GM12878 (cell line): ENCODE measurements at regions not wholly inside any gene's neighbourhood (a gene's known extent, or its start where the extent isn't known, plus 50 kb on each side); places are given as distances from the start of the nearest gene placed in this dataset.

Experiments used
- ATAC-seq: fragments of 200-7000 bp; cut with Tn5 transposase; 3 replicates; pipeline ENCODE4 v1.9.1; 2020; ENCODE audit warnings: mild to moderate bottlenecking, moderate library complexity
- BruUV-seq: library from RNA; stranded (reverse); fragments of 400-500 nt; replicated peaks from 2 replicates; lab custom pipeline; 2021; lab: Mats Ljungman, UMichigan
- CTCF ChIA-PET: fragments of 300-600 bp; sonication (Branson Sonifier 250); formaldehyde crosslinking; extraction: SDS; loops from one replicate; lab custom pipeline; 2021; ENCODE audit warnings: inconsistent platforms; lab: Yijun Ruan, JAX
- POLR2A ChIA-PET: fragments of 350-600 bp; formaldehyde crosslinking; extraction: SDS; loops from one replicate; lab custom pipeline; 2021; ENCODE audit warnings: inconsistent platforms; lab: Charles Lee
- RAD21 ChIA-PET: fragments of 300-600 bp; sonication (Branson Sonifier 250); formaldehyde crosslinking; loops from one replicate; lab custom pipeline; 2023; ENCODE audit warnings: antibody characterized with exemption; ENCODE audit not compliant: unreplicated experiment; lab: Charles Lee
- SMC1A ChIA-PET: fragments of 300-600 bp; sonication (Branson Sonifier 250); formaldehyde crosslinking; loops from one replicate; lab custom pipeline; 2023; ENCODE audit not compliant: unreplicated experiment, uncharacterized antibody; lab: Charles Lee
- DNase-seq: peaks from one replicate; pipeline ENCODE4 v3.0.0-alpha.2; 2011; ENCODE audit warnings: low read depth, low spot score
- FAIRE-seq: peaks from 3 replicates; lab custom pipeline; 2011; peaks lifted over from hg19 to GRCh38; lab: Jason Lieb, UNC
- H2AFZ ChIP-seq: 2 replicates; pipeline ENCODE4 v1.6.0; 2011; ENCODE audit warnings: low read depth, low read length, control low read depth; ENCODE audit not compliant: control insufficient read depth
- H3K27ac ChIP-seq: 2 replicates; pipeline ENCODE4 v1.5.1; 2011; ENCODE audit warnings: control low read depth; ENCODE audit not compliant: control insufficient read depth, insufficient read depth
- H3K27me3 ChIP-seq, 2 experiments: replicated peaks in 1 of 2; 2 replicates each; pipeline versions ENCODE4 v1.6.0 to v1.6.1; 2011; ENCODE audit warnings: low read length in 1 of 2; ENCODE audit not compliant: control insufficient read depth in 2 of 2, insufficient read depth in 2 of 2
- H3K36me3 ChIP-seq, 2 experiments: 2 replicates each; pipeline ENCODE4 v1.5.1; 2011; ENCODE audit warnings: low read length in 1 of 2; ENCODE audit not compliant: control insufficient read depth in 2 of 2, insufficient read depth in 2 of 2
- H3K4me1 ChIP-seq: 2 replicates; pipeline ENCODE4 v1.6.1; 2011; ENCODE audit warnings: mild to moderate bottlenecking, low read length, moderate library complexity, mixed read lengths; ENCODE audit not compliant: control insufficient read depth, insufficient read depth
- H3K4me2 ChIP-seq: 2 replicates; pipeline ENCODE4 v1.6.0; 2011; ENCODE audit warnings: control low read depth; ENCODE audit not compliant: control insufficient read depth, insufficient read depth
- H3K4me3 ChIP-seq: fragments of 200-600 bp; sonication (generic); 2 replicates; pipeline ENCODE4 v1.5.1; 2016
- H3K79me2 ChIP-seq: 2 replicates; pipeline ENCODE4 v1.6.0; 2011; ENCODE audit warnings: low read length; ENCODE audit not compliant: control insufficient read depth, insufficient read depth
- H3K9ac ChIP-seq: 2 replicates; pipeline ENCODE4 v1.8.0; 2011; ENCODE audit warnings: low read length, control low read depth, mixed read lengths; ENCODE audit not compliant: control insufficient read depth, insufficient read depth
- H3K9me3 ChIP-seq: replicated peaks from 3 replicates; pipeline ENCODE4 v1.5.1; 2011; ENCODE audit warnings: mild to moderate bottlenecking, low read length; ENCODE audit not compliant: control insufficient read depth, insufficient read depth
- H4K20me1 ChIP-seq: 2 replicates; pipeline ENCODE4 v1.6.0; 2011; ENCODE audit not compliant: control insufficient read depth, insufficient read depth
- CHD2 ChIP-seq: IDR thresholded peaks from 2 replicates; pipeline ENCODE4 v1.6.1; 2011; ENCODE audit warnings: low read depth, low read length, improper control_type of control experiment, borderline replicate concordance
- CHD4 ChIP-seq: fragments of 200-600 bp; sonication (generic); IDR thresholded peaks from 2 replicates; pipeline ENCODE4 v1.6.1; 2016; ENCODE audit warnings: mild to moderate bottlenecking
- CREM ChIP-seq: IDR thresholded peaks from 2 replicates; pipeline ENCODE4 v1.6.1; 2014; ENCODE audit warnings: antibody characterized with exemption, low read depth
- IRF4 ChIP-seq: IDR thresholded peaks from 2 replicates; pipeline ENCODE4 v1.6.1; 2011; ENCODE audit warnings: low read depth, low read length
- JUNB ChIP-seq: IDR thresholded peaks from 2 replicates; pipeline ENCODE4 v1.6.1; 2016; ENCODE audit warnings: antibody characterized with exemption, mild to moderate bottlenecking
- KLF5 ChIP-seq: fragments of 450-650 bp; IDR thresholded peaks from 2 replicates; pipeline ENCODE4 v1.6.1; 2014; ENCODE audit warnings: mild to moderate bottlenecking; ENCODE audit not compliant: partially characterized antibody
- MTA2 ChIP-seq: fragments of 450-650 bp; IDR thresholded peaks from 2 replicates; pipeline ENCODE4 v1.6.1; 2016; ENCODE audit warnings: low read depth, mild to moderate bottlenecking, moderate library complexity
- MTA3 ChIP-seq: IDR thresholded peaks from 2 replicates; pipeline ENCODE4 v1.6.1; 2012; ENCODE audit warnings: low read length, inconsistent platforms, borderline replicate concordance
- POLR2AphosphoS5 ChIP-seq: IDR thresholded peaks from 2 replicates; pipeline ENCODE4 v1.6.1; 2011; ENCODE audit warnings: mild to moderate bottlenecking, low read length, inconsistent platforms
- SRF ChIP-seq, 2 experiments: IDR thresholded peaks; 2 replicates each; pipeline ENCODE4 v1.6.1; 2011; ENCODE audit warnings: low read depth in 2 of 2, low read length in 2 of 2, mild to moderate bottlenecking in 1 of 2, moderate library complexity in 1 of 2
- SUPT20H ChIP-seq: IDR thresholded peaks from 2 replicates; pipeline ENCODE4 v1.6.1; 2011; ENCODE audit warnings: low read depth, mild to moderate bottlenecking, low read length, moderate library complexity, borderline replicate concordance; ENCODE audit not compliant: control insufficient read depth
- WRNIP1 ChIP-seq: IDR thresholded peaks from 2 replicates; pipeline ENCODE4 v1.6.1; 2011; ENCODE audit warnings: low read depth, low read length, improper control_type of control experiment, borderline replicate concordance
- ZNF24 ChIP-seq: fragments of 450-650 bp; IDR thresholded peaks from 2 replicates; pipeline ENCODE4 v1.6.1; 2017; ENCODE audit warnings: antibody characterized with exemption, mild to moderate bottlenecking
- ZNF274 ChIP-seq: IDR thresholded peaks from one replicate; pipeline ENCODE4 v1.8.0; 2011; ENCODE audit not compliant: insufficient read length, insufficient read depth
- WGBS: methylation state at CpG from one replicate; pipeline ENCODE4 v1.1.6; 2016; ENCODE audit warnings: low lambda C conversion rate; ENCODE audit not compliant: insufficient replicate concordance, insufficient coverage; ENCODE audit errors: missing lambda C conversion rate; 5-methylcytosine and 5-hydroxymethylcytosine counted together
- in situ Hi-C: fragments of 300-500 bp; cut with MboI; formaldehyde crosslinking; loops from 9 replicates; pipeline ENCODE4 v1.14.3; 2018; ENCODE audit warnings: mixed read lengths
- intact Hi-C: fragments of 100-400 bp; cut with micrococcal nuclease; formaldehyde crosslinking; loops from one replicate; pipeline ENCODE4 v1.14.2; 2022; ENCODE audit not compliant: unreplicated experiment
- TF ChIP-seq, protein P1 (sequence below): IDR thresholded peaks from 2 replicates; pipeline ENCODE4 v1.6.1; 2011; ENCODE audit warnings: low read depth, low read length, improper control_type of control experiment, borderline replicate concordance
- TF ChIP-seq, protein P2 (sequence below), 3 experiments: IDR thresholded peaks in 2 of 3; conservative IDR thresholded peaks in 1 of 3; 2 replicates each; pipeline ENCODE4 v1.5.1; 2011; ENCODE audit warnings: low read depth in 3 of 3, low read length in 3 of 3, mild to moderate bottlenecking in 3 of 3, control low read depth in 2 of 3, moderate library complexity in 2 of 3, inconsistent platforms in 1 of 3, mixed read lengths in 1 of 3; ENCODE audit not compliant: control insufficient read depth in 2 of 3, insufficient read depth in 1 of 3; ENCODE audit errors: extremely low read depth in 1 of 3
- TF ChIP-seq, protein P3 (sequence below): fragments of 450-650 bp; formaldehyde crosslinking; IDR thresholded peaks from 2 replicates; pipeline ENCODE4 v1.4.0; 2022; ENCODE audit warnings: mild to moderate bottlenecking, moderate library complexity
- TF ChIP-seq, protein P4 (sequence below): IDR thresholded peaks from 2 replicates; pipeline ENCODE4 v1.6.1; 2012; ENCODE audit warnings: low read depth, low read length, improper control_type of control experiment

DNA sequence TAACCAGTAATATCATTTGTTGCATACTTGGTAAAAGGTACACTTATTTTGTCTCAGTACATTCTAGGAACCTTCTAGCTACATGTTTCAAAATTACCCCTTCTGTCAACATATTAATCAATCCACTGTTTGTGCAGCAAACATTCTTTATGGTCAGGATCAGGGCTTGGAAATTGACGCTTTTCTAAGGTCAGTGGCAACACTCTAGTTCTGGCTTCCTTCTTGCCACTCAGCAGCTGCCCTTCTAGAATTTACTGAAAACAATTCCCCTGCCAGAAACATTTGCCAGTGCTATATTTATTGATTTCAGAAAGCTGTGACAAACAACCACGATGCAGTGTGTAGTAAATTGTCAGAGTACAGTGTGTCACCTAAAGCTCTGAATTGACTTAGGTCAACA, 84.7 kb upstream of the FBXL4 start:
- RAD21 ChIA-PET = no interaction called here

More for the DNA sequence above, 84.7 kb upstream of the FBXL4 start:
- Histone ChIP-seq H2AFZ (no peak overlapping the region), H3K27me3 (no peaks in the 10 kb centered on the region), H3K4me3 (no peak overlapping the region), H3K9me3 (no peaks in the 10 kb centered on the region), H3K9ac (no peak overlapping the region), H3K36me3 (no peaks in the 10 kb centered on the region), H3K4me1 (no peaks in the 10 kb centered on the region), H3K4me2 (no peak overlapping the region), H3K79me2 (no peaks in the 10 kb centered on the region), H3K27ac (no peak overlapping the region), H4K20me1 (no peaks in the 10 kb centered on the region)
- ATAC-seq = no peak
- no peak for FAIRE-seq
- 0% methylated on average over 2 of the region's 2 CpGs for WGBS
- ChIA-PET SMC1A (no interaction called here), POLR2A (no interaction called here), CTCF (no interaction called here)
- intact Hi-C loops = no loop called here
- TF ChIP-seq POLR2AphosphoS5 (no peak), MTA3 (no peak), WRNIP1 (no peak), ZNF24 (no peak), CHD4 (no peak), CHD2 (no peak), MTA2 (no peak), SUPT20H (no peak), ZNF274 (no peak), SRF (IDR thresholded peaks at IDR 0.05; ENCODE audit: low read depth in 2 of 2, low read length in 2 of 2) (no peak), CREM (no peak), JUNB (no peak), IRF4 (no peak), KLF5 (no peak)
- TF ChIP-seq, protein P1, sequence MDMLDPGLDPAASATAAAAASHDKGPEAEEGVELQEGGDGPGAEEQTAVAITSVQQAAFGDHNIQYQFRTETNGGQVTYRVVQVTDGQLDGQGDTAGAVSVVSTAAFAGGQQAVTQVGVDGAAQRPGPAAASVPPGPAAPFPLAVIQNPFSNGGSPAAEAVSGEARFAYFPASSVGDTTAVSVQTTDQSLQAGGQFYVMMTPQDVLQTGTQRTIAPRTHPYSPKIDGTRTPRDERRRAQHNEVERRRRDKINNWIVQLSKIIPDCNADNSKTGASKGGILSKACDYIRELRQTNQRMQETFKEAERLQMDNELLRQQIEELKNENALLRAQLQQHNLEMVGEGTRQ = no peak
- TF ChIP-seq, protein P2, sequence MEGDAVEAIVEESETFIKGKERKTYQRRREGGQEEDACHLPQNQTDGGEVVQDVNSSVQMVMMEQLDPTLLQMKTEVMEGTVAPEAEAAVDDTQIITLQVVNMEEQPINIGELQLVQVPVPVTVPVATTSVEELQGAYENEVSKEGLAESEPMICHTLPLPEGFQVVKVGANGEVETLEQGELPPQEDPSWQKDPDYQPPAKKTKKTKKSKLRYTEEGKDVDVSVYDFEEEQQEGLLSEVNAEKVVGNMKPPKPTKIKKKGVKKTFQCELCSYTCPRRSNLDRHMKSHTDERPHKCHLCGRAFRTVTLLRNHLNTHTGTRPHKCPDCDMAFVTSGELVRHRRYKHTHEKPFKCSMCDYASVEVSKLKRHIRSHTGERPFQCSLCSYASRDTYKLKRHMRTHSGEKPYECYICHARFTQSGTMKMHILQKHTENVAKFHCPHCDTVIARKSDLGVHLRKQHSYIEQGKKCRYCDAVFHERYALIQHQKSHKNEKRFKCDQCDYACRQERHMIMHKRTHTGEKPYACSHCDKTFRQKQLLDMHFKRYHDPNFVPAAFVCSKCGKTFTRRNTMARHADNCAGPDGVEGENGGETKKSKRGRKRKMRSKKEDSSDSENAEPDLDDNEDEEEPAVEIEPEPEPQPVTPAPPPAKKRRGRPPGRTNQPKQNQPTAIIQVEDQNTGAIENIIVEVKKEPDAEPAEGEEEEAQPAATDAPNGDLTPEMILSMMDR (IDR thresholded peaks at IDR 0.05 in 2 of 3, conservative IDR thresholded peaks at IDR 0.05 in 1 of 3; ENCODE audit: control insufficient read depth in 2 of 3, extremely low read depth in 1 of 3, insufficient read depth in 1 of 3, low read depth in 3 of 3, low read length in 3 of 3) = no peak
- TF ChIP-seq, protein P3, sequence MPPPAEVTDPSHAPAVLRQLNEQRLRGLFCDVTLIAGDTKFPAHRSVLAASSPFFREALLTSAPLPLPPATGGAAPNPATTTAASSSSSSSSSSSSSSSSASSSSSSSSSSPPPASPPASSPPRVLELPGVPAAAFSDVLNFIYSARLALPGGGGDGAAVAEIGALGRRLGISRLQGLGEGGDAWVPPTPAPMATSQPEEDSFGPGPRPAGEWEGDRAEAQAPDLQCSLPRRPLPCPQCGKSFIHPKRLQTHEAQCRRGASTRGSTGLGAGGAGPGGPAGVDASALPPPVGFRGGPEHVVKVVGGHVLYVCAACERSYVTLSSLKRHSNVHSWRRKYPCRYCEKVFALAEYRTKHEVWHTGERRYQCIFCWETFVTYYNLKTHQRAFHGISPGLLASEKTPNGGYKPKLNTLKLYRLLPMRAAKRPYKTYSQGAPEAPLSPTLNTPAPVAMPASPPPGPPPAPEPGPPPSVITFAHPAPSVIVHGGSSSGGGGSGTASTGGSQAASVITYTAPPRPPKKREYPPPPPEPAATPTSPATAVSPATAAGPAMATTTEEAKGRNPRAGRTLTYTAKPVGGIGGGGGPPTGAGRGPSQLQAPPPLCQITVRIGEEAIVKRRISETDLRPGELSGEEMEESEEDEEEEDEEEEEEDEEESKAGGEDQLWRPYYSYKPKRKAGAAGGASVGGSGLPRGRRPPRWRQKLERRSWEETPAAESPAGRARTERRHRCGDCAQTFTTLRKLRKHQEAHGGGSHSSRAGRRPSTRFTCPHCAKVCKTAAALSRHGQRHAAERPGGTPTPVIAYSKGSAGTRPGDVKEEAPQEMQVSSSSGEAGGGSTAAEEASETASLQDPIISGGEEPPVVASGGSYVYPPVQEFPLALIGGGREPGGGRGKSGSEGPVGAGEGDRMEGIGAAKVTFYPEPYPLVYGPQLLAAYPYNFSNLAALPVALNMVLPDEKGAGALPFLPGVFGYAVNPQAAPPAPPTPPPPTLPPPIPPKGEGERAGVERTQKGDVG (CRISPR knock-in tag) = no peak
- TF ChIP-seq, protein P4, sequence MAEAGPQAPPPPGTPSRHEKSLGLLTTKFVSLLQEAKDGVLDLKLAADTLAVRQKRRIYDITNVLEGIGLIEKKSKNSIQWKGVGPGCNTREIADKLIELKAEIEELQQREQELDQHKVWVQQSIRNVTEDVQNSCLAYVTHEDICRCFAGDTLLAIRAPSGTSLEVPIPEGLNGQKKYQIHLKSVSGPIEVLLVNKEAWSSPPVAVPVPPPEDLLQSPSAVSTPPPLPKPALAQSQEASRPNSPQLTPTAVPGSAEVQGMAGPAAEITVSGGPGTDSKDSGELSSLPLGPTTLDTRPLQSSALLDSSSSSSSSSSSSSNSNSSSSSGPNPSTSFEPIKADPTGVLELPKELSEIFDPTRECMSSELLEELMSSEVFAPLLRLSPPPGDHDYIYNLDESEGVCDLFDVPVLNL = no peak
- TF ChIP-seq, all 136 proteins: peak for 0
- no TSS peak for BruUV-seq
- in situ Hi-C loops = no loop called here
- no peak for DNase-seq
